ENCODE measurements at regions not wholly inside any gene's neighbourhood (a gene's known extent, or its start where the extent isn't known, plus 50 kb on each side); places are given as distances from the start of the nearest gene placed in this dataset.

- Histone ChIP-seq H3K27ac (no peak overlapping the region), H3K27me3 (no peaks in the 10 kb centered on the region), H3K4me1 (peaks cover 0 to 14% (median 8%) of the 10 kb centered on the region in 9 donors), H3K36me3 (no peaks in the 10 kb centered on the region), H3K9me3 (no peaks in the 10 kb centered on the region), H3K4me3 (no peak overlapping the region)
- no peak for TF ChIP-seq CTCF (IDR thresholded peaks at IDR 0.05)
- DNase-seq (no peak), ATAC-seq (no peak)
- intact Hi-C loops (cut with DNase I) = no loop called here
Observed at GRCh38 chr2:220991972-220992371, 580.1 kb downstream of the EPHA4 start.

GRCh38 chr2:220994846-220995245 is 577.3 kb downstream of the EPHA4 start:
- 85 to 90% methylated on average over 3 of the region's 3 CpGs for WGBS, 2 donors
- ATAC-seq = no peak
- Histone ChIP-seq H3K27ac (no peak overlapping the region), H3K27me3 (no peaks in the 10 kb centered on the region), H3K36me3 (no peaks in the 10 kb centered on the region), H3K4me1 (peaks cover 0 to 14% (median 8%) of the 10 kb centered on the region in 9 donors), H3K9me3 (no peaks in the 10 kb centered on the region), H3K4me3 (no peak overlapping the region)
- no peak for DNase-seq
- no peak for TF ChIP-seq CTCF (IDR thresholded peaks at IDR 0.05)
- intact Hi-C loops (cut with DNase I) = no loop called here

- no peak for TF ChIP-seq CTCF (IDR thresholded peaks at IDR 0.05)
- WGBS, 2 donors = 36 to 43% methylated on average over 2 of the region's 2 CpGs
- Histone ChIP-seq H3K4me3 (no peak overlapping the region), H3K27me3 (no peaks in the 10 kb centered on the region), H3K27ac (no peak overlapping the region), H3K36me3 (no peaks in the 10 kb centered on the region), H3K9me3 (no peaks in the 10 kb centered on the region), H3K4me1 (peaks cover 0 to 14% (median 8%) of the 10 kb centered on the region in 9 donors)
- intact Hi-C loops (cut with DNase I) = no loop called here
- ATAC-seq = peak in 2 of 8 donors; percentile 35 to 41
- no peak for DNase-seq
Observed at GRCh38 chr2:220995581-220995980, 576.5 kb downstream of the EPHA4 start.

- Histone ChIP-seq H3K27me3 (no peaks in the 10 kb centered on the region), H3K9me3 (no peaks in the 10 kb centered on the region), H3K36me3 (no peaks in the 10 kb centered on the region), H3K4me1 (peaks cover 0 to 14% (median 8%) of the 10 kb centered on the region in 9 donors), H3K27ac (no peak overlapping the region), H3K4me3 (no peak overlapping the region)
- WGBS, 2 donors = 29 to 49% methylated on average over 2 of the region's 2 CpGs
- DNase-seq (no peak), ATAC-seq (no peak)
- no peak for TF ChIP-seq CTCF (IDR thresholded peaks at IDR 0.05)
- intact Hi-C loops (cut with DNase I) = no loop called here
Observed at GRCh38 chr2:220998156-220998555, 573.9 kb downstream of the EPHA4 start.

GRCh38 chr2:220999356-220999755 is 572.7 kb downstream of the EPHA4 start:
- intact Hi-C loops (cut with DNase I) = no loop called here
- TF ChIP-seq CTCF (IDR thresholded peaks at IDR 0.05) = no peak
- Histone ChIP-seq H3K9me3 (no peaks in the 10 kb centered on the region), H3K4me1 (peaks cover 0 to 14% (median 8%) of the 10 kb centered on the region in 9 donors), H3K27me3 (no peaks in the 10 kb centered on the region), H3K36me3 (no peaks in the 10 kb centered on the region), H3K4me3 (no peak overlapping the region), H3K27ac (no peak overlapping the region)
- DNase-seq = no peak
- ATAC-seq = no peak
- 82 to 94% methylated on average over 2 of the region's 2 CpGs for WGBS, 2 donors

Data from heart right ventricle (tissue), 16 donors.